Vagina (tissue), 2 donors: ENCODE measurements at regions not wholly inside any gene's neighbourhood (a gene's known extent, or its start where the extent isn't known, plus 50 kb on each side); places are given as distances from the start of the nearest gene placed in this dataset.

ENCODE experiments used
- DNase-seq, 2 donors: peaks; one replicate each; pipeline ENCODE4 v3.0.0-alpha.2; 2017; ENCODE audit errors: extremely low spot score in 2 of 2
- H3K27ac ChIP-seq: fragments of 200-600 bp; sonication (generic); one replicate; pipeline ENCODE4 v1.5.1; 2019
- H3K27me3 ChIP-seq: fragments of 200-600 bp; sonication (generic); one replicate; pipeline ENCODE4 v1.5.1; 2019
- H3K36me3 ChIP-seq, 2 donors: fragments of 200-600 bp; sonication (generic); one replicate each; pipeline ENCODE4 v1.5.1; 2017 to 2019
- H3K4me1 ChIP-seq: fragments of 200-600 bp; sonication (generic); one replicate; pipeline ENCODE4 v1.5.1; 2019
- H3K4me3 ChIP-seq, 2 donors: fragments of 200-600 bp; sonication (generic); 1 replicate in 1 of 2; 2 replicates in 1 of 2; pipeline ENCODE4 v1.5.1; 2016 to 2019
- H3K9me3 ChIP-seq: fragments of 200-600 bp; sonication (generic); one replicate; pipeline ENCODE4 v1.5.1; 2019
- POLR2A ChIP-seq, 2 donors: fragments of 450-650 bp; IDR thresholded peaks; one replicate each; pipeline ENCODE4 v1.6.1; 2017; ENCODE audit warnings: antibody characterized with exemption in 2 of 2, mild to moderate bottlenecking in 2 of 2, moderate library complexity in 2 of 2
- POLR2AphosphoS5 ChIP-seq, 2 donors: sonication (generic); formaldehyde crosslinking; IDR thresholded peaks; one replicate each; pipeline ENCODE4 v1.9.0; 2017; ENCODE audit warnings: antibody characterized with exemption in 2 of 2, mild to moderate bottlenecking in 2 of 2, low read depth in 1 of 2; ENCODE audit not compliant: insufficient read depth in 1 of 2
- intact Hi-C: fragments of 100-400 bp; cut with DNase I; formaldehyde crosslinking; loops from one replicate; pipeline ENCODE4 v1.15.1; 2023
- TF ChIP-seq, protein P1 (sequence below), 3 experiments: fragments of 450-650 bp in 2 of 3; fragments of 200-600 bp in 1 of 3; sonication (generic) in 1 of 3; IDR thresholded peaks; one replicate each; pipeline ENCODE4 v1.5.1; 2017 to 2019; ENCODE audit warnings: antibody characterized with exemption in 3 of 3, mild to moderate bottlenecking in 2 of 3, moderate library complexity in 2 of 3

DNA sequence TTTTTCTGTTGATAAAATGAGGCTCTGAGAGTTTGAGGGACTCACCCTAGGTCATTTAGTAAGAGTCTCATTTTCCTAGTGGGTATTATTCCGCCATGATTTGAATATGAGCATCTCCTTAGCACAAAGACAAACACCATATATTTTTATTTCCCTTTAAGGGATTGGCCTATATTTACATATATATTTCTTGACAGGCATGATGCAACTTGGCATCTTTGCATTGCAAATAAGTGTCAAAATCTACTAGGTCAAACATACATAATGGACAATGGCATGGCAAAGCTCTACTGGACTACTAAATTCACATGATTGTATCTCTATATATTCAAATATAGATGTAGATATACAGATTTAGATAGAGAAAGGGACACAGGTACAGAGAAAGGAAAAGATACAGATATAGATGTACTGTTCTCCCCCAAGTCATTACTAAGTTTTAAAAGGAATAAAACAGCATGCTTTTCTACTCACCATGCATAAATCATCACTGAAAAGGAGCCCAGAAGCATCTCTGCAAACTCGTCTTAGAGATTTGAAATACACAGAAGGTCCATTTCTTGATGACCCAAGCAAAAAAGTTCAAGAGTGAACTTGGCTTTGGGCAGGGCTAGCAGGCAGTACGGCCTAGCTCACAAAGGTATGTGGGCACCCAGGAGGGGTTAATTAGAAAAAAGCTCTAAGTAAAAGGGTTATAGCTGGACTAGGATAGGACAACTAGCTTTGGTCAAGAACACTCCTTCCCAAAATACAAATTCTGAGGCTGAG is 495.8 kb downstream of the NTRK3 start:
- Histone ChIP-seq H3K36me3 (no peaks in the 10 kb centered on the region), H3K4me3 (no peak overlapping the region), H3K4me1 (no peaks in the 10 kb centered on the region), H3K9me3 (no peaks in the 10 kb centered on the region), H3K27ac (no peak overlapping the region), H3K27me3 (no peaks in the 10 kb centered on the region)
- no peak for DNase-seq
- intact Hi-C loops = no loop called here
- no peak for TF ChIP-seq POLR2A (IDR thresholded peaks at IDR 0.05)
- TF ChIP-seq POLR2AphosphoS5 (IDR thresholded peaks at IDR 0.05; ENCODE audit: insufficient read depth in 1 of 2, low read depth in 1 of 2) = no peak

DNA sequence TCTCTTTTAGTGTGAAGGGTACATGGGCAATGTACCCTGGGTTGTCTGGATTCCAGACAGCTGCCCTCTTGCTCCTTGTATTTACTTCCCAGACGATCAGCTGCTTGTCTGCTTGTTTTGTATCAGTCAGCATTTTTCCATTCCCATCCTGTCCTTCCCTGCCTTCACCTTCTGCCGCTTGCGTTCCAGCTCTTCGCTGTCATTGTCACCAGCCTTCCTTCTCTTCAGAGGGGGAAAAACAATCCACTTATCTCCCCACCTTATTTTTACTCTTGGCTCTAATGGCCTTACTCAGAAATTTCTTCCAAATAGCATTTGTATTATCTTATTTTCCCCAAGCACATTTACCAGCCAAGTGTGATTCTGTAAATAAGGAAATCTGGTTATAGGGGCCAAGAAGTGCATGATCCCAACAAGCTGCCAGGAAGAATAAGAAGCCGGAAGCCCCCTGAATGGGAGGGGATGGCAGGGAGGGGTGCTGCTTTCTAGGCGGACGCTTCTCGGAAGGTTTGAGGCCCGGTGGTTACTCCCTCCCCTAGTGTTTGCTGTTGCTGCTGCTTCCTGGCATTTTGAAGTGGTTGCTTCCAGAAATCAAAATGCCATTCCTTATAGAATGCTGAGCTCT is 497.6 kb downstream of the NTRK3 start:
- H3K27ac ChIP-seq = no peak overlapping the region
- no peak for DNase-seq
- H3K9me3 ChIP-seq = no peaks in the 10 kb centered on the region
- TF ChIP-seq POLR2AphosphoS5 (IDR thresholded peaks at IDR 0.05; ENCODE audit: insufficient read depth in 1 of 2, low read depth in 1 of 2) (no peak), POLR2A (IDR thresholded peaks at IDR 0.05) (no peak)
- TF ChIP-seq, protein P1, sequence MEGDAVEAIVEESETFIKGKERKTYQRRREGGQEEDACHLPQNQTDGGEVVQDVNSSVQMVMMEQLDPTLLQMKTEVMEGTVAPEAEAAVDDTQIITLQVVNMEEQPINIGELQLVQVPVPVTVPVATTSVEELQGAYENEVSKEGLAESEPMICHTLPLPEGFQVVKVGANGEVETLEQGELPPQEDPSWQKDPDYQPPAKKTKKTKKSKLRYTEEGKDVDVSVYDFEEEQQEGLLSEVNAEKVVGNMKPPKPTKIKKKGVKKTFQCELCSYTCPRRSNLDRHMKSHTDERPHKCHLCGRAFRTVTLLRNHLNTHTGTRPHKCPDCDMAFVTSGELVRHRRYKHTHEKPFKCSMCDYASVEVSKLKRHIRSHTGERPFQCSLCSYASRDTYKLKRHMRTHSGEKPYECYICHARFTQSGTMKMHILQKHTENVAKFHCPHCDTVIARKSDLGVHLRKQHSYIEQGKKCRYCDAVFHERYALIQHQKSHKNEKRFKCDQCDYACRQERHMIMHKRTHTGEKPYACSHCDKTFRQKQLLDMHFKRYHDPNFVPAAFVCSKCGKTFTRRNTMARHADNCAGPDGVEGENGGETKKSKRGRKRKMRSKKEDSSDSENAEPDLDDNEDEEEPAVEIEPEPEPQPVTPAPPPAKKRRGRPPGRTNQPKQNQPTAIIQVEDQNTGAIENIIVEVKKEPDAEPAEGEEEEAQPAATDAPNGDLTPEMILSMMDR (IDR thresholded peaks at IDR 0.05) = no peak
- no peaks in the 10 kb centered on the region for H3K36me3 ChIP-seq
- intact Hi-C loops = no loop called here
- H3K4me3 ChIP-seq = no peak overlapping the region
- H3K4me1 ChIP-seq = no peaks in the 10 kb centered on the region
- no peaks in the 10 kb centered on the region for H3K27me3 ChIP-seq

DNA sequence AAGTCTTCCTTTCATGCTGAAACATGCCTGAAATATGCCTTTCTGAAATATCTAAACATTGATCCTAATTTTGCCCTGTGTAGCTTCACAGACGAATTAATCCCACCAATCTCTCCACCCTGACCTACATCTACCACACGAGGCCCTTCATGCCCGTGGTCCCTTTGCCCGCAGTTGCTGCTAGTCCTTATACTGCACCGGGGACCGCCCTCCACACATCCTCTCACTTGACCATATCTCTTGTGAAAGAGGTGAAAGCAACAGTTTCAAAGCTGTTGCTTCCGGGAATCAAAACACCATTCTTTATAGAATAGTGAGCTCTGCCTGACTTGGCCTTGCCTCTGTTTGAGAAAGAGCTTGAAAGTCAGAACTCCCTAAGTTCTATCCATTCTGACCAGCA is 499.5 kb downstream of the NTRK3 start:
- no peaks in the 10 kb centered on the region for H3K4me1 ChIP-seq
- no peaks in the 10 kb centered on the region for H3K27me3 ChIP-seq
- DNase-seq = no peak
- H3K36me3 ChIP-seq = no peaks in the 10 kb centered on the region
- intact Hi-C loops = no loop called here
- no peak overlapping the region for H3K4me3 ChIP-seq
- no peak for TF ChIP-seq POLR2A (IDR thresholded peaks at IDR 0.05)
- TF ChIP-seq POLR2AphosphoS5 (IDR thresholded peaks at IDR 0.05; ENCODE audit: insufficient read depth in 1 of 2, low read depth in 1 of 2) = no peak
- TF ChIP-seq, protein P1 (IDR thresholded peaks at IDR 0.05) = no peak
- H3K27ac ChIP-seq = no peak overlapping the region
- H3K9me3 ChIP-seq = no peaks in the 10 kb centered on the region

DNA sequence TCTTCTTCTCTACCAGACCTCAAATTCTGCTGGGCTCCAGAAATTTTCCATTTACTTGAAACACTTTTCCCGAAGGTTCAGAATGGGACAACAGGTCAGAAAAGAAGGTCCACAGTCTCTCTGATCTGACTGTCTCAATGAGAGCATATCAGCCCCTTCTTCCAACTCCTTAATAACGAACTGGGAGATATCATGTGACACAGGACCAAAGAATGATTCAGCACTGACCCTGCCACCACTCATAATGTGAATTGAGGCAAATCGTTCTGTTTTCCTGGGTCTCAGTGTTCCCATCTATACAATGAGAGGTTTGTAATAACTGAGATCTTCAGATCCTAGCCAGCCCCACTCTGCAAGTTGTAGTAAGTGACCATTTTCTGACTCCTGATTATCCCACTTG is 500.5 kb downstream of the NTRK3 start:
- no peak for DNase-seq
- Histone ChIP-seq H3K4me1 (no peaks in the 10 kb centered on the region), H3K9me3 (no peaks in the 10 kb centered on the region), H3K27ac (no peak overlapping the region), H3K27me3 (no peaks in the 10 kb centered on the region), H3K36me3 (no peaks in the 10 kb centered on the region), H3K4me3 (no peak overlapping the region)
- TF ChIP-seq, protein P1 (IDR thresholded peaks at IDR 0.05) = no peak
- TF ChIP-seq POLR2A (IDR thresholded peaks at IDR 0.05) (no peak), POLR2AphosphoS5 (IDR thresholded peaks at IDR 0.05; ENCODE audit: insufficient read depth in 1 of 2, low read depth in 1 of 2) (no peak)
- intact Hi-C loops = no loop called here

DNA sequence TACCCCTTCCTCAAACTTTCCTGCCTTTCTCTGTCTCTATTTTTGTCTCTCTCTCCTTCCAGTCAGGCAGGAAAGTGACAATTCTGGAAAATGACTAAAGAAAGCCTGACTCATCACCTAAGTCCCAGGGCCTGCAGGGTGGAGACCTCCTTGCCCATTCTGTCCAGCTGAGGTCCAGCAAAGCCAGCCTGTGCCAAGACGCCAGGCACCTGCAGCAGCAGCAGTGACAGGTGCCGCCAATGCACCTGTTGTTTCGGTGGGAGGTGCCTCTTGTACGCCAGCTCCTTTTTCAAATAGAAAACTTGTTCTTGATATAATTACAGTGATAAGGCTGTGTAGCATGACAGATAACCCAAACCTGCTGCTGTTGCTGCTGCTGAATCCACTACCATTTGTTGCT is 501.3 kb downstream of the NTRK3 start:
- no peaks in the 10 kb centered on the region for H3K27me3 ChIP-seq
- TF ChIP-seq POLR2AphosphoS5 (IDR thresholded peaks at IDR 0.05; ENCODE audit: insufficient read depth in 1 of 2, low read depth in 1 of 2) = no peak
- intact Hi-C loops = no loop called here
- no peak for DNase-seq
- no peaks in the 10 kb centered on the region for H3K36me3 ChIP-seq
- no peaks in the 10 kb centered on the region for H3K4me1 ChIP-seq
- H3K27ac ChIP-seq = no peak overlapping the region
- H3K4me3 ChIP-seq = no peak overlapping the region
- H3K9me3 ChIP-seq = no peaks in the 10 kb centered on the region

DNA sequence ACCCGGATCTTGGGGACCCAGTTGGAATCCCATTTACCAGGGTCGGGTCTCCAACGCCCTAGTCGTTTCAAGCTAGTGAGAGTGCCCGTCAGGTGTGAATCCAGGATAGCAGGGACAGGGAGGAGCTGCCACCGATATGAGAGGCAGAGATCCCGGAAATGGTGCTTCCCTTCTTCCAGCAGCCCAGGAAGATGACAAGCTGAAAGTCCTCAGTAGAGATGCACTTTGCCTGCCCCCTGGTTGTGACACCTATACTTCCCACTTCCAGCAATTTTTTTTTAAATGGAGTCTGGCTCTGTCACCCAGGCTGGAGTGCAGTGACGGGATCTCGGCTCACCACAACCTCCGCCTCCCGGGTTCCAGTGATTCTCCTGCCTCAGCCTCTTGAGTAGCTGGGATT is 503.0 kb downstream of the NTRK3 start:
- TF ChIP-seq POLR2AphosphoS5 (IDR thresholded peaks at IDR 0.05; ENCODE audit: insufficient read depth in 1 of 2, low read depth in 1 of 2) (no peak), POLR2A (IDR thresholded peaks at IDR 0.05) (no peak)
- TF ChIP-seq, protein P1 (IDR thresholded peaks at IDR 0.05) = no peak
- H3K4me1 ChIP-seq = no peaks in the 10 kb centered on the region
- H3K27ac ChIP-seq = no peak overlapping the region
- no peaks in the 10 kb centered on the region for H3K9me3 ChIP-seq
- no peaks in the 10 kb centered on the region for H3K27me3 ChIP-seq
- no peaks in the 10 kb centered on the region for H3K36me3 ChIP-seq
- no peak overlapping the region for H3K4me3 ChIP-seq
- no peak for DNase-seq
- intact Hi-C loops = no loop called here
